ENCODE measurements at regions not wholly inside any gene's neighbourhood (a gene's known extent, or its start where the extent isn't known, plus 50 kb on each side); places are given as distances from the start of the nearest gene placed in this dataset.
"Not testable (repeated sequence)": the region's sequence is repeated elsewhere in the genome, so short reads cannot be mapped to it uniquely, and the experiment has no call there.

GRCh38 chrX:76921176-76921575, 493.7 kb downstream of the MAGEE1 start:
- Mint-ChIP-seq H3K4me1 (ENCODE audit: low read depth) (no peaks in the 10 kb centered on the region), H3K27ac (no peak overlapping the region), H3K4me3 (no peak overlapping the region)

DNA sequence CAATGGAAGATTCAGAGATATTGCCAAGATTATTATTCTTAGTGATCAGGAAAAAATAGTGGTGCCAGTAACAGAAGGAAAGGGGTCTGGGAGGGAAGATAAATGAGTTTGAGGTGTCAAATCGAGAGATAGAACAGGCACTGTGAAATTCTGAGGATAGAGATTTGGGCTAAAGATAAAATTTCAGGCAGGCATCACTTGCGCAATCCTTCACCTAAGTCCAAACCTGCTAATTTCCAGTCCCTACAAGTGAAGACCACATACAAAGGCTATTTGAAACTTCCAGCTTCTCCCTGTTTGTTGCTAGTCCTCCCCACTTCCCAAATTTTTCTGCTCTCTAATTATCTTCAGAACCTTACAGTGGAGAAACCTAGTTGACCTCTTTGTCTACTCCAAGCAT, 494.6 kb downstream of the MAGEE1 start:
- no peaks in the 10 kb centered on the region for H3K36me3 Mint-ChIP-seq (ENCODE audit: low read depth)
- peaks cover under 1% of the 10 kb centered on the region for H3K9me3 Mint-ChIP-seq
- no peaks in the 10 kb centered on the region for H3K4me1 Mint-ChIP-seq (ENCODE audit: low read depth)
- no peak overlapping the region for H3K4me3 Mint-ChIP-seq
- no peak overlapping the region for H3K27ac Mint-ChIP-seq
- no peaks in the 10 kb centered on the region for H3K27me3 Mint-ChIP-seq (ENCODE audit: low read depth)
- DNase-seq (ENCODE audit: low spot score): no peak

More at GRCh38 chrX:76921176-76921575, 493.7 kb downstream of the MAGEE1 start:
- H3K27me3 Mint-ChIP-seq (ENCODE audit: low read depth): no peaks in the 10 kb centered on the region
- H3K36me3 Mint-ChIP-seq (ENCODE audit: low read depth): no peaks in the 10 kb centered on the region
- no peak for DNase-seq (ENCODE audit: low spot score)
- H3K9me3 Mint-ChIP-seq: no peaks in the 10 kb centered on the region

DNA sequence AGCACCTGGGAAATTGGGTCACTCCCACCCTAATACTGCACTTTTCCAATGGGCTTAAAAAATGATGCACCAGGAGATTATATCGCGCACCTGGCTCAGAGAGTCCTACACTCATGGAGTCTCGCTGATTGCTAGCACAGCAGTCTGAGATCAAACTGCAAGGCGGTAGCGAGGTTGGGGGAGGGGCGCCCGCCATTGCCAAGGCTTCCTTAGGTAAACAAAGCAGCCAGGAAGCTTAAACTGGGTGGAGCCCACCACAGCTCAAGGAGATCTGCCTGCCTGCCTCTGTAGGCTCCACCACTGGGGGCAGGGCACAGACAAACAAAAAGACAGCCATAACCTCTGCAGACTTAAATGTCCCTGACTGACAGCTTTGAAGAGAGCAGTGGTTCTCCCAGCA, 497.1 kb downstream of the MAGEE1 start:
- DNase-seq (ENCODE audit: low spot score); H3K27ac Mint-ChIP-seq; H3K9me3 Mint-ChIP-seq; H3K36me3 Mint-ChIP-seq (ENCODE audit: low read depth); H3K27me3 Mint-ChIP-seq (ENCODE audit: low read depth); H3K4me1 Mint-ChIP-seq (ENCODE audit: low read depth); H3K4me3 Mint-ChIP-seq: not testable (repeated sequence)

- Mint-ChIP-seq H3K36me3 (ENCODE audit: low read depth) (no peaks in the 10 kb centered on the region), H3K9me3 (peaks cover 4% of the 10 kb centered on the region), H3K27me3 (ENCODE audit: low read depth) (no peaks in the 10 kb centered on the region), H3K4me3 (no peak overlapping the region), H3K4me1 (ENCODE audit: low read depth) (no peaks in the 10 kb centered on the region), H3K27ac (no peak overlapping the region)
- DNase-seq (ENCODE audit: low spot score): no peak
Observed at GRCh38 chrX:76931518-76931917, 504.0 kb downstream of the MAGEE1 start.

DNA sequence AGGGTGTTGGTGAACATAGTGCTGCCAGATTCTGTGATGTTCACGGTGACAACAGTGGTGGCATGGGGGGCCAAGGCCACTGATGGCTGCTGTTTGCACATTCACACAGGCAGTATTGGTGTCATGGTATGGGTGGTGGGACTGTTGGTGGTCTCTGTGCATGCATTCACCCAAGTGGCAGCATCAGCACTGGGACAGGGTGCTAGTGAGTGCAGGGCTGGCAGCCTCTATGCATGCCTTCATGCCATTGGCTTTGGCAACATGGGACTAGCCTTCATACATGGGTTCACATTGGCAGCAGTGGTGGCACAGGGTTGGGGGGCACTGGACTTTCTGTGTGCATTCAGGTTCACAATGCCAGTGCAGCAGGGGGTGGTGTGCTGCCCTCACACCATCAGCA, 489.7 kb upstream of the FGF16 start:
- Mint-ChIP-seq H3K4me3 (no peak overlapping the region), H3K9me3 (no peaks in the 10 kb centered on the region), H3K27ac (no peak overlapping the region), H3K4me1 (ENCODE audit: low read depth) (no peaks in the 10 kb centered on the region), H3K36me3 (ENCODE audit: low read depth) (no peaks in the 10 kb centered on the region), H3K27me3 (ENCODE audit: low read depth) (no peaks in the 10 kb centered on the region)
- DNase-seq (ENCODE audit: low spot score): no peak

DNA sequence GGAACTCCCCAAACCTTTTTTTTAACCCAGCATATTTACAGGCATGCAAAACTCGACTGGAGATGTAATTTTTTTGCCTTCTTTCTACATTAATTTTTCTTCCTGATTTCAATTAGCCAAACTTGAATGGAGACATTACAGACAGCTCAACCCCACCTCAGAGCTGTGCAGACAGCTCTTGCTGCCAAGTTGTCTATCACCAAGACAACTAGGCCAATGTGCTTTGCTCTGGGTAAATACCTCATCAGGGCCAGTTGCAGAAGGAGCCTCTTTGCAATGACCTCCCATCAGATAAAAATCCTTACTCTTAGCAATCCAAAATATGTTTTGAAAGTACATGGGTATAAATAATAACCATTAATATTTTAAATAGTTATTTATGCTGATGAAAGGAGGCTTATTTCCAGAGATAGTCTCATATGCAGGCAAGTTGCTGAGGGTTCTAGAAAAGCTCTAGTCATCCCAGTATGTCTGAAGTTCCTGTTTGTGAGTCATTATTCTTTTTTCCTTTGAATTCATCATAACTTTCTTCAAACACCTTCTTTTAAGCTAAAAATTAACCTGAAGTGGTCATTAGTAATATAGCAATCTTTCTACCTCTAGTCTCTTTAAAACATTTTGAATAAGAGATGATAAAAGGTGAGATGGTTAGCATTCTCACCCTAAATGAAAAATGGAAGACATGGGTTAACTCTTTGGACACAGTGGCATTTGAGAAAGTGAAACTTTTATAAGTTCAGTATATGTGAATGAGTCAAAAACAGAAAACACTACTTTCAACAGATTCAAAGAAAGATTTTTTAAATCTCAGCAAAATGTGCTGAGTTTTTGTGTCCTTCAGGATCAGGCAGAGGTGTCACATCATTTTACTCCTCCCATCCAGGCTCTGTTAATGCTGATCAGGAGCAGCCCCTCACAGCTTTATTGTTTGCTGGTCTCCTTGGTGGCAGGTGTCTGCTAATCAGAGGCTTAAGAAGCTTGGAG, 475.5 kb upstream of the FGF16 start:
- Mint-ChIP-seq H3K27me3 (ENCODE audit: low read depth) (no peaks in the 10 kb centered on the region), H3K4me3 (no peak overlapping the region), H3K36me3 (ENCODE audit: low read depth) (no peaks in the 10 kb centered on the region), H3K27ac (no peak overlapping the region), H3K4me1 (ENCODE audit: low read depth) (peaks cover 3% of the 10 kb centered on the region), H3K9me3 (no peaks in the 10 kb centered on the region)
- DNase-seq (ENCODE audit: low spot score): no peak

DNA sequence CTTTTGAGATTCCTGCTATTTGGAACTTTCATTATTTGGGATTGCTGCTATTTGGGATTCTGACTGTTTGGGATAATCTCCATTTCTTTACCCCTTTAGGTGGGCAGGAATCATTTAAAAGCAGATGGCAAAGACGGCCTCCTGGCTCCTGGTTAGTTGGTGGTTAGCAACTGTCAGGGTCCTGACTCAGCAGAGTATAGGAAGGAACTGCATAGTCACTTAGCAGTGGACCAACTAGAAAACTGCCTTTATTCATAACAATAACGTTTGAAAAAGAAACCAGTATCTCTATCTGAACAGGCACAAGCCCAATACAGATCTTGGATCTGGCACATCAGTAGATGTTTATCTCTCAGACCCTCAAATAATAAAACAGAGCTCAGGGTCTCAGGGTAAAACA, 469.7 kb upstream of the FGF16 start:
- DNase-seq (ENCODE audit: low spot score): no peak
- H3K4me1 Mint-ChIP-seq (ENCODE audit: low read depth): no peaks in the 10 kb centered on the region
- no peak overlapping the region for H3K27ac Mint-ChIP-seq
- no peak overlapping the region for H3K4me3 Mint-ChIP-seq
- H3K36me3 Mint-ChIP-seq (ENCODE audit: low read depth): no peaks in the 10 kb centered on the region
- H3K9me3 Mint-ChIP-seq: no peaks in the 10 kb centered on the region
- no peaks in the 10 kb centered on the region for H3K27me3 Mint-ChIP-seq (ENCODE audit: low read depth)

DNA sequence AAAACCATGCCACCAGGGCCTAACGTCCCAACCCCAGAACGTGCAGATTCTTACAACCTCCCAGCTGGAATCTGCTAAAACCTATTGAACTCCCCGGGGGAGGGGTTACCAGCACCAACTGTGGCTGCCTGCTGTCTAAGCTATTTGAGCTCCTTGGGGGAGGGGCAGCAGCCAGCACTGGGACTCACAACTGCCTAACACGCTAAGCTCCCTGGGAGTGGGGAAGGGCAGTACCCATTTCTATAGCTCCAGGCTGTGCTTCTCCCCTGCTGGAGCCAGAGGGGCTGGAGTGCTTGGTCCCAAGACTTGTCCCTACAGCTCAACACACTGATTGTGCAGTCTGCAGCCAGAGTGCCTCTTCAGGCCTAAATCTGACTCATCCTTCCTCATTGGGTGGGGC, 459.8 kb upstream of the FGF16 start:
- Mint-ChIP-seq H3K9me3 (peaks cover 21% of the 10 kb centered on the region), H3K27ac (no peak overlapping the region), H3K4me3 (no peak overlapping the region), H3K27me3 (ENCODE audit: low read depth) (no peaks in the 10 kb centered on the region), H3K36me3 (ENCODE audit: low read depth) (no peaks in the 10 kb centered on the region), H3K4me1 (ENCODE audit: low read depth) (no peaks in the 10 kb centered on the region)
- DNase-seq (ENCODE audit: low spot score): no peak

DNA sequence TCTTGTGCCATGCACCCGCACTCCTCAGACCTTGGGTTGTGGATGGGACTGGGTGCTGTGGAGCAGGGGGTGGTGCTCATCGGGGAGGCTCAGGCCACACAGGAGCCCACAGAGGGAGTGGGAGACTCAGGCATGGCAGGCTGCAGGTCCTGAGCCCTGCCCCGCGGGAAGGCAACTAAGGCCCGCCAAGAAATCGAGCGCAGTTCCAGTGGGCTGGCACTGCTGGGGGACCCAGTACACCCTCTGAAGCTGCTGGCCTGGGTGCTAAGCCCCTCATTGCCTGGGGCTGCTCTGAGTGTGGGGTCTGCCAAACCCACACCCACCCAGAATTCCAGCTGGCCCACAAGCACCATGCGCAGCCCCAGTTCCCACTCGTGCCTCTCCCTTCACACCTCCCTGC, 450.5 kb upstream of the FGF16 start:
- H3K36me3 Mint-ChIP-seq (ENCODE audit: low read depth): no peaks in the 10 kb centered on the region
- H3K27me3 Mint-ChIP-seq (ENCODE audit: low read depth): no peaks in the 10 kb centered on the region
- no peaks in the 10 kb centered on the region for H3K4me1 Mint-ChIP-seq (ENCODE audit: low read depth)
- H3K27ac Mint-ChIP-seq: no peak overlapping the region
- H3K9me3 Mint-ChIP-seq: peaks cover 4% of the 10 kb centered on the region
- DNase-seq (ENCODE audit: low spot score): no peak
- no peak overlapping the region for H3K4me3 Mint-ChIP-seq

DNA sequence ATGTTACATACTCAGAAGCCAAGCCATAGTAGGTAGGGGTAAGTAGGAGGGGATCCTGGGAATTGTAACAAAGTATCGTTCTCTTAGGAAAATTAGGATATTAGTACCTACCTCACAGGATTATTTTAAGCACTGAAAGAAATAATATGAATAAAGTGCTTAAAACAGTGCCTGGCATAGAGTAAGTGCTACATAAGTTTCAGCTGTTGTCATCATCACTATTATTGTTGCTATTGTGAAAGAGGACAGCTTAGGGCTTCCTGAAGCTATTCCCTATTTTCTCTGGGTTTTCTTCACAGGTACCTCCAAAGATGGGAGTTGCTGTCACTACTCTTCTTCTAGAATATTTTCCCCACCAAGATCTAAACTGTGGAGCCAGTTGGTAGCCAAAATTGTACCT, 443.7 kb upstream of the FGF16 start:
- peaks cover 5% of the 10 kb centered on the region for H3K4me1 Mint-ChIP-seq (ENCODE audit: low read depth)

DNA sequence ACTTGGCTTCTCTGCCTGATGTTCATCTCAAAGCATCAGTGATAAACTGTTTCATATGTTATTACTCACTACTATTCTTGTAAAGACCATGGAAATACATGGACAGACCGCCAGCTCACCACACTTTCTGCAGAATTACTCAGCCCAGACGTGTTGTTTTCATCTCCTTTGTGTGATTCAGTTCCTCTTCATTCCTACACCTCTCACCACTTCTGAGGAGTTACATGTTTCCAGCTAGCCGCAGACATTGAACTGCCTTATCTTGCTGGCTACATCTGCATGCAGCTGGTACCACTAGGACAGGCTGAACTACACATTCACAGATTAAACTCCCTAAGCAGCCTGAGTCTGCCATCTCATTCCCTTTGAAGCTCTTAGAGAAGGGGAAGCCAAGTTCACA, 443.2 kb upstream of the FGF16 start:
- Mint-ChIP-seq H3K9me3 (no peaks in the 10 kb centered on the region), H3K4me3 (no peak overlapping the region), H3K4me1 (ENCODE audit: low read depth) (peaks cover 5% of the 10 kb centered on the region), H3K27ac (no peak overlapping the region), H3K27me3 (ENCODE audit: low read depth) (no peaks in the 10 kb centered on the region), H3K36me3 (ENCODE audit: low read depth) (no peaks in the 10 kb centered on the region)
- DNase-seq (ENCODE audit: low spot score): peak; percentile 45

More for the DNA sequence above, 443.7 kb upstream of the FGF16 start:
- Mint-ChIP-seq H3K4me3 (no peak overlapping the region), H3K27me3 (ENCODE audit: low read depth) (no peaks in the 10 kb centered on the region), H3K36me3 (ENCODE audit: low read depth) (no peaks in the 10 kb centered on the region), H3K27ac (no peak overlapping the region), H3K9me3 (no peaks in the 10 kb centered on the region)
- no peak for DNase-seq (ENCODE audit: low spot score)

DNA sequence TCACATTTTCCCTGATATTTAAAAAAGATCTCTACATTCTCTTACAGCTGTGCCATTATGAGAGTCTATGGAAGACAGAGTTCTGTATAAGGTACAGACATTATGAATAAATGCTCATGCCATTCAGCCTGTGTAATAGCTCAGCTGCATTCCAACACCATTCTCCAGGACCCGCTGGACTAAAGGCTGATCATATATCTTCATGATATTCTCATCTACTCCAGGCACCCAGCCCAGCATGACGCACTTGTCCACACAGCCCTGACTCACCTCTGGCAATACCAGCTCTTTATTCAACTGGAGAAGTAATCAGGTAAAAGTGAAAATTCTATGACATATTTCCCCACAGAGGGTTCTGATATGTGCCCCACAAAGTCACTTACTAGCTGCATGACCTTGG, 437.5 kb upstream of the FGF16 start:
- no peak overlapping the region for H3K4me3 Mint-ChIP-seq
- no peak overlapping the region for H3K27ac Mint-ChIP-seq
- no peaks in the 10 kb centered on the region for H3K27me3 Mint-ChIP-seq (ENCODE audit: low read depth)
- no peaks in the 10 kb centered on the region for H3K9me3 Mint-ChIP-seq
- H3K36me3 Mint-ChIP-seq (ENCODE audit: low read depth): no peaks in the 10 kb centered on the region
- DNase-seq (ENCODE audit: low spot score): no peak
- peaks cover 5% of the 10 kb centered on the region for H3K4me1 Mint-ChIP-seq (ENCODE audit: low read depth)

DNA sequence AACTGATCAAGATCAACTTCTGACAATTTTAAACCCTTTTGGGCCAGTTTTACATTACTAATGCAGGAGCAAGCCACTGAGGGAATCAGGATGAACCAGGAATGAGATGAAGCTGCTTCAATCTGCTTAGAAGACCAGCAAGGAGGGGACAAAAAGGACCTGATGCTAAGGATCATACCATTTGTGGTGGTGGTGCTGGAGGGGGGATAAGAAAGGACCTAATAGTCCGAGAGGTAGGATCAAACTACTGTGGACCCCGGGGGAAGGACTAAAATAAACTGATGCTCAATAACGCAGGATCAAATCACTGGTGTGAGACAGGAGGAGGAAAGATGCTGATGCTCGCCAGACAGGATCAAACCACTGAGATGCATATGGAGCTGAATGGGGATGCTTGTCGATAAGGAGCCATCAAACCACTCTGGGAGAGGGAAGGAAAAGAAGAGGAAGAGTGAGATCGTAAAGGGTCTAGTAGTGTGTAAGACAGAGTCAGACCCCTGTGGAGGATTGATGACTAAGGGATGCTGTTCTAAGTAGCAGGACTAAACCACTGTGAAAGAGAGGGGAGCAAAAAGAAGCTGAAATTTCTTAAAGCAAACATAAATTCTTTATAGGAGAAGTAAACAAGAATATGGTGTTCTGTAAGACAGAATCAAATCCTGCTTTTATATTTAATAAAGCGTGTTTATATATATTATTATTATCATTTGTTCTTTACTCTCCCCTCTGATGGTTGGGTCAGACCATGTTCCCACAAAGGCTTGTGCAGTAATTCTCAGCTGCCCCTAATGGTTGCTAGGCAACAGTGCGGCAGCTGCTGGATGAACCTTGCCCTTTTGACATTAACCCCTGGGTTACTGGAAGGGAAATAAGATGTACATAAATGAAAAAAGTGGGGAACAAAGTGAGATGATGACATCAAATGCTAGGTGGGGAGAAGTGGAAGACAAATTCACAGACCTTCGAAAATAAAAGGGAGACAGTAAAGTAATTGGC, 432.5 kb upstream of the FGF16 start:
- no peak for DNase-seq (ENCODE audit: low spot score)
- Mint-ChIP-seq H3K9me3 (no peaks in the 10 kb centered on the region), H3K36me3 (ENCODE audit: low read depth) (no peaks in the 10 kb centered on the region), H3K27ac (no peak overlapping the region), H3K4me1 (ENCODE audit: low read depth) (no peaks in the 10 kb centered on the region), H3K4me3 (no peak overlapping the region), H3K27me3 (ENCODE audit: low read depth) (no peaks in the 10 kb centered on the region)

DNA sequence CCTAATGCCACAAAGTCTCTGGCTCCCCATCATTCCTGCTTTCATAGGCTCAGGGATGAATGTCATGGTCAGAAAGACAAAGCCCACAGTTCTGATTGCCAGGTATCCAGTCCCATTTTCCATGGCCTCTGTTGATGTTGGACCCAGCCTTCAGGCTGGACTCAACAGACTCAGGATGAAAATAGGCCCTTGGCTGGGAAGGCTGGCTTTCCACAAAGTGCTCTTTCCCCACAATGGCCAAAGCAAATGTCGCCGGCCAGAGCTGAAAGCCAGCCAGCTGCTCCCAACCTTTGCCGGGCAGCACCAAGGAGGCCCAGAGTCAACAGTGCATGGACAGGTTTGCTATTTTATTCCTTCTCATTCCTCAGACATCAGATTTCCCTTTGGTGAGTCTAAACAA, 430.1 kb upstream of the FGF16 start:
- DNase-seq (ENCODE audit: low spot score): no peak

More for the DNA sequence above, 430.1 kb upstream of the FGF16 start:
- Mint-ChIP-seq H3K36me3 (ENCODE audit: low read depth) (no peaks in the 10 kb centered on the region), H3K9me3 (no peaks in the 10 kb centered on the region), H3K4me1 (ENCODE audit: low read depth) (no peaks in the 10 kb centered on the region), H3K27me3 (ENCODE audit: low read depth) (no peaks in the 10 kb centered on the region), H3K4me3 (no peak overlapping the region), H3K27ac (no peak overlapping the region)
